GM12878 (cell line): ENCODE measurements at regions not wholly inside any gene's neighbourhood (a gene's known extent, or its start where the extent isn't known, plus 50 kb on each side); places are given as distances from the start of the nearest gene placed in this dataset.

ENCODE experiments used
- MAX ChIP-seq: IDR thresholded peaks from 2 replicates; pipeline ENCODE4 v1.6.1; 2012; ENCODE audit warnings: low read depth, low read length, improper control_type of control experiment
- SRF ChIP-seq, 2 experiments: IDR thresholded peaks; 2 replicates each; pipeline ENCODE4 v1.6.1; 2011; ENCODE audit warnings: low read depth in 2 of 2, low read length in 2 of 2, mild to moderate bottlenecking in 1 of 2, moderate library complexity in 1 of 2

- TF ChIP-seq MAX (no peak), SRF (IDR thresholded peaks at IDR 0.05; ENCODE audit: low read depth in 2 of 2, low read length in 2 of 2) (no peak)
Observed at GRCh38 chr5:68480335-68480940, 264.9 kb downstream of the PIK3R1 start.
